HG03039 (cell line): ENCODE measurements at regions not wholly inside any gene's neighbourhood (a gene's known extent, or its start where the extent isn't known, plus 50 kb on each side); places are given as distances from the start of the nearest gene placed in this dataset.

Experiments used
- ATAC-seq: cut with Tn5 transposase; IDR thresholded peaks from one replicate; pipeline ENCODE4 v1.9.1; 2021; ENCODE audit warnings: mild to moderate bottlenecking, moderate library complexity; ENCODE audit not compliant: unreplicated experiment

GRCh38 chr5:85813146-85813545 lies 804.6 kb upstream of the COX7C start:
- ATAC-seq: no peak

- ATAC-seq: no peak
These were observed 803.1 kb upstream of the COX7C start for GRCh38 chr5:85814596-85814995.

- no peak for ATAC-seq
These were observed 794.0 kb upstream of the COX7C start for GRCh38 chr5:85823462-85824426.

- ATAC-seq: no peak
These were observed 779.0 kb upstream of the COX7C start for GRCh38 chr5:85838781-85839180.

GRCh38 chr5:85841653-85842052 lies 776.1 kb upstream of the COX7C start:
- ATAC-seq: no peak

- ATAC-seq: no peak
These were observed 774.2 kb upstream of the COX7C start for GRCh38 chr5:85843535-85843934.

- no peak for ATAC-seq
These were observed 768.3 kb upstream of the COX7C start for GRCh38 chr5:85849411-85849810.

GRCh38 chr5:85865296-85865695 lies 752.4 kb upstream of the COX7C start:
- ATAC-seq: no peak

GRCh38 chr5:85868070-85868469 lies 749.7 kb upstream of the COX7C start:
- ATAC-seq: no peak

- no peak for ATAC-seq
These were observed 723.7 kb upstream of the COX7C start for GRCh38 chr5:85893996-85894395.

GRCh38 chr5:85896514-85896913 lies 721.2 kb upstream of the COX7C start:
- no peak for ATAC-seq

GRCh38 chr5:85906460-85906859 lies 711.3 kb upstream of the COX7C start:
- ATAC-seq: no peak

GRCh38 chr5:85910335-85910734 lies 707.4 kb upstream of the COX7C start:
- no peak for ATAC-seq

- ATAC-seq: no peak
These were observed 696.8 kb upstream of the COX7C start for GRCh38 chr5:85920984-85921383.

GRCh38 chr5:85921590-85921989 lies 696.2 kb upstream of the COX7C start:
- no peak for ATAC-seq

GRCh38 chr5:85927632-85928031 lies 690.1 kb upstream of the COX7C start:
- ATAC-seq: no peak

- ATAC-seq: no peak
These were observed 688.0 kb upstream of the COX7C start for GRCh38 chr5:85929713-85930112.

GRCh38 chr5:85931220-85931619 lies 686.5 kb upstream of the COX7C start:
- ATAC-seq: no peak

- ATAC-seq: no peak
These were observed 679.5 kb upstream of the COX7C start for GRCh38 chr5:85938201-85938600.

- no peak for ATAC-seq
These were observed 666.0 kb upstream of the COX7C start for GRCh38 chr5:85951707-85952210.

- ATAC-seq: no peak
These were observed 665.1 kb upstream of the COX7C start for GRCh38 chr5:85952680-85953079.

- ATAC-seq: no peak
These were observed 650.1 kb upstream of the COX7C start for GRCh38 chr5:85967681-85968080.
